ENCODE measurements at regions not wholly inside any gene's neighbourhood (a gene's known extent, or its start where the extent isn't known, plus 50 kb on each side); places are given as distances from the start of the nearest gene placed in this dataset.
A peak's percentile ranks its signal among the peaks of the same experiment; 100 is the strongest.

DNA sequence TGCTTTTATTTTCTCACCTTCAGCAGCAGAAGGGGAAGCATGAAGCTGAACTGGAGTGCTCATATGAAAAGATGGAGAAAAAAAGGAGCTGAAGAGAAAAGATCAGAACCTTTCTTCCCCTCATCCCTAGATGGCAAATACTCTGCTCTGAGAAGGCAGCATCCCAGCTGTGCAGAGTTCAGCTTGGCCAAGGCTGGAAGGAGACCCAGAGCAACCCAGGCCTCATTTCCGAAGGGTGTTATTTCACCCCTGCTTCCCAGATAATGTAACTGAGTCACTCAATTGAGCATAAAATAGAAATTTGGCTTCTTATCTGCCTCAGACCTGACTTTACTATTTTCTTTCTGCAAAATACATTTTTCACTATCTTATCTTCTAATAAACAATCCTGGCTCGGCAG lies 489.9 kb upstream of the BRINP1 start:
- Histone ChIP-seq H3K4me3 (no peak overlapping the region), H3K27me3 (replicated peaks; ENCODE audit: insufficient read depth) (no peaks in the 10 kb centered on the region), H3K36me3 (no peaks in the 10 kb centered on the region), H3K9me3 (no peaks in the 10 kb centered on the region), H3K27ac (no peak overlapping the region), H3K4me1 (replicated peaks) (no peaks in the 10 kb centered on the region)
- TF ChIP-seq POLR2A (IDR thresholded peaks at IDR 0.05) (no peak), POLR2AphosphoS5 (IDR thresholded peaks at IDR 0.05) (no peak)
- TF ChIP-seq, protein P1, sequence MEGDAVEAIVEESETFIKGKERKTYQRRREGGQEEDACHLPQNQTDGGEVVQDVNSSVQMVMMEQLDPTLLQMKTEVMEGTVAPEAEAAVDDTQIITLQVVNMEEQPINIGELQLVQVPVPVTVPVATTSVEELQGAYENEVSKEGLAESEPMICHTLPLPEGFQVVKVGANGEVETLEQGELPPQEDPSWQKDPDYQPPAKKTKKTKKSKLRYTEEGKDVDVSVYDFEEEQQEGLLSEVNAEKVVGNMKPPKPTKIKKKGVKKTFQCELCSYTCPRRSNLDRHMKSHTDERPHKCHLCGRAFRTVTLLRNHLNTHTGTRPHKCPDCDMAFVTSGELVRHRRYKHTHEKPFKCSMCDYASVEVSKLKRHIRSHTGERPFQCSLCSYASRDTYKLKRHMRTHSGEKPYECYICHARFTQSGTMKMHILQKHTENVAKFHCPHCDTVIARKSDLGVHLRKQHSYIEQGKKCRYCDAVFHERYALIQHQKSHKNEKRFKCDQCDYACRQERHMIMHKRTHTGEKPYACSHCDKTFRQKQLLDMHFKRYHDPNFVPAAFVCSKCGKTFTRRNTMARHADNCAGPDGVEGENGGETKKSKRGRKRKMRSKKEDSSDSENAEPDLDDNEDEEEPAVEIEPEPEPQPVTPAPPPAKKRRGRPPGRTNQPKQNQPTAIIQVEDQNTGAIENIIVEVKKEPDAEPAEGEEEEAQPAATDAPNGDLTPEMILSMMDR (IDR thresholded peaks at IDR 0.05) = no peak
- WGBS = 81% methylated on average over 2 of the region's 2 CpGs
- no peak for DNase-seq (ENCODE audit: low spot score)
- intact Hi-C loops (cut with DNase I) = no loop called here

DNA sequence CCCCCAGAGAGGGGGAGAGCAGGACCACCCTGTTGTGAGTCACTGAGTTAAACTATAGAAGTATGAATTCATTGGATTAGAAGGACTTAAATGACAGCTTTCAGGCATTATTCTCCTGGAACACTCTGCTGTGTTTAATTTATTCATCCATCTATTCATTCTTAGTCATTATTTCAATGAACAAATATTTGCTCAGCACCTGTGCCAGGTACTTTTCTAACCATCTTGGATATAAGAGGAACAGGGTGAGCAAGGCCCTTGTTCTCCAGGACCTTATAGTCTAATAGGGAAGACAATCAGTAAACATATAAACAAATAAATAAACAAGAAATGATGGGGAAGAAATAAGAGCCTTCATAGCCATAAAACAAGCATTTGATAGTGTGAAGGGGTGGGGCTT lies 483.9 kb upstream of the BRINP1 start:
- Histone ChIP-seq H3K27me3 (replicated peaks; ENCODE audit: insufficient read depth) (no peaks in the 10 kb centered on the region), H3K36me3 (no peaks in the 10 kb centered on the region), H3K27ac (no peak overlapping the region), H3K9me3 (no peaks in the 10 kb centered on the region), H3K4me3 (no peak overlapping the region), H3K4me1 (replicated peaks) (no peaks in the 10 kb centered on the region)
- TF ChIP-seq POLR2A (IDR thresholded peaks at IDR 0.05) (no peak), POLR2AphosphoS5 (IDR thresholded peaks at IDR 0.05) (no peak)
- TF ChIP-seq, protein P1 (IDR thresholded peaks at IDR 0.05) = no peak
- DNase-seq (ENCODE audit: low spot score) = peak; percentile 14
- intact Hi-C loops (cut with DNase I) = no loop called here

DNA sequence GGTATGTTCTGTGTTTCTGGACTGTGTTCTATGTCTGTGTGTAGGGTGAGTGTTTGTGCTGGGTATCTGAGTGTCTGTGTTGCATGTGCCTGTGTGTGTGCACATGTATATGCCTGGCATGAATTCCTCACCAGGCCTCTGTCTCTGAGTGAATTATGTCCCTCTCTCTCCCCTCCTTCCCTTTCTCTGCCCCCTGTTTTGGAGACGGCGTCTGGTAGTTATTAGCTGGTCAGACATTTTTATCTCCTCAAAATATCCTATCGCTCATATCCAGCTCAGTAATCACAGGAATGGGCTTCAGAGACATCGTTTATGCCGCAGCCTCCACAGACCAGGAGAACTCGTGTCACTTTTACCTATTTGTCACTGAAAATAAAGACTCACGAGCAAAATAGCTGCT lies 483.2 kb upstream of the BRINP1 start:
- WGBS = 68% methylated on average over 7 of the region's 7 CpGs
- no peak for DNase-seq (ENCODE audit: low spot score)
- Histone ChIP-seq H3K4me1 (replicated peaks) (no peaks in the 10 kb centered on the region), H3K27me3 (replicated peaks; ENCODE audit: insufficient read depth) (no peaks in the 10 kb centered on the region), H3K36me3 (no peaks in the 10 kb centered on the region), H3K4me3 (no peak overlapping the region), H3K27ac (no peak overlapping the region), H3K9me3 (no peaks in the 10 kb centered on the region)
- intact Hi-C loops (cut with DNase I) = no loop called here
- TF ChIP-seq, protein P1 (IDR thresholded peaks at IDR 0.05) = no peak
- TF ChIP-seq POLR2AphosphoS5 (IDR thresholded peaks at IDR 0.05) (no peak), POLR2A (IDR thresholded peaks at IDR 0.05) (no peak)

DNA sequence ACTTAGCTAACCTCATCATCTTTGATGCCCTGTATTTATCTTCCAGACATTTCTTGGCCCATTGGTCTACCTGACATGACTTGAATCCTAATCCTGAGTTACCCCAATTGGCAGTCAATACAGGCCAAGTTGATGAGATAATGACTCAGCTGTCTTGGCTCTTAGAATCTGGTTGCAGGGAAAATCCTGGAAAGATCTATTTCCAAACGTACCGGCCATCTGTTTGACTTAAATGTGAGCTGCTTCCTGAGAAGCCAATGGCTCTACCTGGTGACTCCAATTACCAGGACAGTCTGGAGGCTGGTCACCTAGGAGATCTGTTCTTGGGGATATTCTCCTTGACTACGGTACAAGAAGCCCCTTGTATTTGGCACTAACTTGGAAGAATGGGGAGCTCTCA lies 475.2 kb upstream of the BRINP1 start:
- intact Hi-C loops (cut with DNase I) = no loop called here
- DNase-seq (ENCODE audit: low spot score) = no peak
- Histone ChIP-seq H3K9me3 (no peaks in the 10 kb centered on the region), H3K4me1 (replicated peaks) (no peaks in the 10 kb centered on the region), H3K36me3 (no peaks in the 10 kb centered on the region), H3K4me3 (no peak overlapping the region), H3K27ac (no peak overlapping the region), H3K27me3 (replicated peaks; ENCODE audit: insufficient read depth) (no peaks in the 10 kb centered on the region)
- whole genome bisulfite sequencing = 88% methylated on average over 3 of the region's 3 CpGs
- TF ChIP-seq POLR2AphosphoS5 (IDR thresholded peaks at IDR 0.05) (no peak), POLR2A (IDR thresholded peaks at IDR 0.05) (no peak)
- TF ChIP-seq, protein P1 (IDR thresholded peaks at IDR 0.05) = no peak

DNA sequence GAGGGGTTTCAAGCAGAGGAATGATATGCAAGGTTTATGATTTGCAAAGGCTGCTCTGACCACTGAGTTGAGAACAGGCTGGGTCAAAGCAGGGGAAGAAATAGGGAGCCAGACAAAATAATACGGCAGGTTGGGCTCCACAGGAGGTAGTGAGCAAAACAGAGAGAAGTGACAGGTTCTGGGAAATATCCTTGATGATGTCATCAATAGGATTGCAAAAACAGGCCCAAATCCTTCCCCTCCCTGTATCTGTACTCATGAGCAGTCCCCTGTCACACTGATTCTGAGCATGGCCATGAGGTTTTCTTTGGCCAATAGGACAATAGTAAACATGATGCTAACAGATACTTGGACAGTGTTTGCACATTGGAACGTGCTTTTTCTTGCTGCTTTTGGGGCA lies 471.8 kb upstream of the BRINP1 start:
- DNase-seq (ENCODE audit: low spot score) = no peak
- WGBS = 61% methylated on average over 2 of the region's 2 CpGs
- Histone ChIP-seq H3K27ac (no peak overlapping the region), H3K27me3 (replicated peaks; ENCODE audit: insufficient read depth) (no peaks in the 10 kb centered on the region), H3K4me3 (no peak overlapping the region), H3K9me3 (no peaks in the 10 kb centered on the region), H3K4me1 (replicated peaks) (no peaks in the 10 kb centered on the region), H3K36me3 (no peaks in the 10 kb centered on the region)
- intact Hi-C loops (cut with DNase I) = no loop called here
- TF ChIP-seq POLR2AphosphoS5 (IDR thresholded peaks at IDR 0.05) (no peak), POLR2A (IDR thresholded peaks at IDR 0.05) (no peak)
- TF ChIP-seq, protein P1 (IDR thresholded peaks at IDR 0.05) = no peak
